NCI-H1417 treated with DMSO at 0.1 percent for 48 hours (cell line): ENCODE measurements at regions not wholly inside any gene's neighbourhood (a gene's known extent, or its start where the extent isn't known, plus 50 kb on each side); places are given as distances from the start of the nearest gene placed in this dataset.

Experiments
- DNase-seq: peaks from one replicate; lab custom pipeline; 2025; lab: John Stamatoyannopoulos, UW

DNA sequence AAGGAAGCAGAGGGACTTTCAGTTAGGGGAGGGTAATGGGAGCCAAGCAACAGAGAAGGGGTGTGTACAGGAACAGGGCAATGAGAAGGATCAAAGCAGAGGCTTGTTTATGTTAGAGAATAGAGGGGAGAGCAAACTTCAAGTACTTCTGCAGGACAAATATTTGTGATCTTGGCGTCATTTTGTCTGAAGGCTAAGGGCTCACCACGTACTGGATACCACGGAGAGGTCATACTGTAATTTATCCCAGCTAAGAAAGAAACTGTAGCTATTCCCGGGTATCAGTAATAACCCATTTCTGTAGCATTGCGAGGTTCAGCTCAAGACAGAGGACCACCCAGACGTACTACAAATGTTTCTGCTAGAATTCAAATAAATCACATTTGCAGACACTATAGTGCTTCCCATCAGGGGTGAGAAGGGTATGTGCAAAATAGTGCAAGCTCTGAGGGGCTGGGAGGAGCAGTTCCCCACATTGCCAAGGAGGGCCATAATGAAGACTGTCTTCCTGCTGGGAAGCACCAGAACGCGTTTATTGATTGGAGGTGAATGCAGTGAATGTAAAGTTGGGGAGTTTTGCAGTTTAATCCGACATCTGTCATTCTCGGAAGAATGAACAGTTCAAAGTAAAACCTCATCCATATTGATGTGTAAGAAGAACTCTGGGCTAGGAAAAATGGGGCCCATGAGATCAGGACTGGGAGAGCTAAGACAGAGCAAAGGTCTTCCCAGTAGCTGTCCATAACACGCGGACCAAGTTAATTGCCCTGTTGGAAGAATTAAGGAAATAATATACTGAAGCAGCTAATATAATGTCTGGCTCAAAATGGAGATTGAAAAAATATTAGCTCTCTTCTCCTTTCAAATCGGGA is 136.9 kb downstream of the RWDD3 start:
- DNase-seq = no peak

GRCh38 chr1:95371666-95372282 is 137.8 kb downstream of the RWDD3 start:
- peak; percentile 61 for DNase-seq

GRCh38 chr1:95375174-95375573 is 141.2 kb downstream of the RWDD3 start:
- DNase-seq = peak; percentile 2

GRCh38 chr1:95380909-95381308 is 146.9 kb downstream of the RWDD3 start:
- DNase-seq = no peak

- DNase-seq = no peak
These were observed 148.2 kb downstream of the RWDD3 start for GRCh38 chr1:95382000-95382786.

DNA sequence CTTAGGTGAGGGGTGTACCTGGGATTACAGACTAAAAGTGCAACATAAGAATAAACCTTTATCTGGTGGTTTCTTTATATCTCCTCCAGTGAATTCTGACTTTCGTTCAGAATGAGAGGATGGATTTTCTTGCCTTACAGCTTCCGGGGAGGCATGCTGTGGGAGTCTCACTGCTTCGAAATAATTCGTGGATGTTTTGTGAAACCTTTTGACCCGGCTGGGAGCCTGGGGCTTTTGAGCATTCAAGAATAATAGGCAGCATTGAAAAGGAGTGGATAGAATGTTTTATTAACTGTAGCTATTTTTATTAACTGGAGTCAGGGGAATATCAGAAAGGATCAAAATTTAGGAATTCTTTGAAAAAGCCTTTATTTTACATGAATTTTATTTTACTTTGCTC is 149.1 kb downstream of the RWDD3 start:
- DNase-seq = no peak

- no peak for DNase-seq
These were observed 150.6 kb downstream of the RWDD3 start for GRCh38 chr1:95384567-95384966.

- no peak for DNase-seq
These were observed 152.4 kb downstream of the RWDD3 start for GRCh38 chr1:95386371-95386770.

DNA sequence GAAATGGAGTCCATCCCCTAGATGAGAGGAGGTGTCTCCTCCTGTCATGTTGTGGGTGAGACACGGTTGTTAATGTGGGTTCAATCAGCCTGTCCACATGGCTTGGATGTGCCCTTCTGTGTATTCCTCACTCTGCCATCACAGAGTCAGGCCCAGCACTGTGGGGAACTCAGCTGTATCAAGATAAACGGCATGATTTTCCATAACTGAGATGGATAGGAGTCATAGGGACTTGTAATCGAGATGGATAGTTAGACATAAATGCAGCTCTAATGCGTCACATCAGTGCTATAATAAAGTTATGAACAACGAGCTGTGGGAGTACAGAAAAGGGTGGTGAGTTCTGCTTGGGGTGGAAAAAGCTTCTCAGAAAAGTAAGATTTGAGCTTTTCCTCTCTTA is 152.9 kb downstream of the RWDD3 start:
- no peak for DNase-seq

- DNase-seq = peak; percentile 90
These were observed 154.0 kb downstream of the RWDD3 start for GRCh38 chr1:95388031-95388430.

DNA sequence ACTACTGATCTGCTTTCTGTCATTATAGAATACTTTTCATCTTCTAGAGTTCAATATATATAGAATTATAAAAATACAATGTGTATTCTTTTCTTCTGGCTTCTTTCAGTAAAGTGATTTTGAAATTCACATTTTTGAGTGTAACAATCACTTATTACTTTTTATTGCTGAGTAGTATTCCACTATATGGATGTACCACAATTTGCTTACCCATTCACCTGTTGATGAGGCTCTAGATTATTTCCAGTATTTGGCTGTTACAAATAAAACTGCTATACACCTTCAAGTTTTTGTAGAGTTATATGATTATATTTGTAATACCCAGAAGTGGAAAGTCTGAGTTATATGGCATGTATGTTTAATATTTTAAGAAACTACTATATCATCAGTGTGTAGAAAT is 159.4 kb downstream of the RWDD3 start:
- DNase-seq = no peak

DNA sequence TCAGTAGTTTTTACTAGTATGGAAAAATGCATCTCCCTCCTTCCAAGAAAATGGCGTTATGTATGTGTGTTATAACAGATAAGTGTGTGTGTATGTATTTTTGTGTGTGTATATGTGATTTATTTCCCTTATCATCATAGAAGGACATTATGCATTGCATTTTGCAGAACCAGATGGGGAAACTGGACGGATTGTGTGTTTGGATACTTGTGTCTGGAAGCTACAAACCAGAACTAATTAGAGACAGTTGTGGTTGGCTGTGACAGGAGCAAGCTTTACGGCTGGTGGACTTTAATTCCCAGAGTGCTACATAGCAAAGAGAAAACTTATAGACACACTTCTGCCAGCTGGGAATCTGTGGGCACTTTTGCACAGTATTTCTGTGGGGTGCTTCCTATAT is 162.5 kb downstream of the RWDD3 start:
- DNase-seq = no peak

GRCh38 chr1:95402780-95403179 is 168.8 kb downstream of the RWDD3 start:
- DNase-seq = no peak

DNA sequence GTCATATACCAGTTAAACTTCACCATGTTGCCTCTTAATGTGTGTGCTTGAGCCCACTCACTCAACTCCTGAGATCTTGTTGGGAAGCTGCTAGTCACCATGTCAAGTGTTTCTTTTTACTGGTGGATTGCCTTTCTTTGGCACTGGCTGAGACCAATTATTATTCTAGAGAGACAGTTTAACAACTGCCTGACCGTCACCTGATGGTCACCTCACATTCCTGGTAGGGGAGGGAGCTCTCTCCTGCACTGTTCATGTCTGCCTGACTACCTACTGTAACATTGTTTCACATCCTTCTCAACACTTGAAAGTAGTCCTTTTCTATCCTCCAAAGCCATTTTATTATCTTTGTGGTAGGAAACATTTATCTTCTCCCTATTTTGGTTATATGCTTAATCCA is 172.3 kb downstream of the RWDD3 start:
- no peak for DNase-seq

DNA sequence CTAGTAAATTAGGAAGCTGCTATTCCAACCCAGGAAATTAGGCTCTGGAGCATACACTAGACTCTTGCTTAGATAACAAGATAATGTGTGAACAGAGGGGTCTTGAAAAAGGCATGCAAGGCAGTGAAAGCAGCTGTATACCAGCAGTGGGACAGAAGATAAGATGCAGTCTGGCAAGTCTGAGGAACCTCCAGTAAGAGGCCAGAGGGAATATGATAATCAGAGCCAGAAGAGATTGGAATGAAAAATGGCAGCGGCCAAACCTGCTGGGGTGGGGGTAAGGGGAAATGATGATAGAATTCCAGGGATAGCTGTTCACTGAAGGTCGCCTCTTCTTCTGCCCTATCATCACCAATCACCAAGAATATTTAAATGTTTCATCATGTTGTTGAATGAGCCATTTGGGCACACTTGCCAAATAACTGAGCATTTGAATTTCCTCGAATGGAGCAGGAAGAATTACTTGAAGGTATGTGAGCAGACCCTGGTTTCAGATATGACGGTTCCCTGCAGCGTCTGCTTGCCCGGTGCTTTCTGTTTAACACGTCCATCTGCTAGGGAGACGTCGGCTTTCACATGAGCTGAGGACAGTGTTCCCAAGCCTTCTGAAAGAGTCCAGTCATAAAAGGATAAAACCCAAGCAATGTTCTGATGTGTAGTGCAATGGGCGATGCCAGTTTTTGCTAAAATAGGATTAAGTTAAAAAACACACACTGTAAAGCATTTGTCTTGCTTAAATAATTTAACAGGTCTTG is 173.3 kb downstream of the RWDD3 start:
- DNase-seq = no peak

GRCh38 chr1:95407886-95408291 is 173.9 kb downstream of the RWDD3 start:
- no peak for DNase-seq

DNA sequence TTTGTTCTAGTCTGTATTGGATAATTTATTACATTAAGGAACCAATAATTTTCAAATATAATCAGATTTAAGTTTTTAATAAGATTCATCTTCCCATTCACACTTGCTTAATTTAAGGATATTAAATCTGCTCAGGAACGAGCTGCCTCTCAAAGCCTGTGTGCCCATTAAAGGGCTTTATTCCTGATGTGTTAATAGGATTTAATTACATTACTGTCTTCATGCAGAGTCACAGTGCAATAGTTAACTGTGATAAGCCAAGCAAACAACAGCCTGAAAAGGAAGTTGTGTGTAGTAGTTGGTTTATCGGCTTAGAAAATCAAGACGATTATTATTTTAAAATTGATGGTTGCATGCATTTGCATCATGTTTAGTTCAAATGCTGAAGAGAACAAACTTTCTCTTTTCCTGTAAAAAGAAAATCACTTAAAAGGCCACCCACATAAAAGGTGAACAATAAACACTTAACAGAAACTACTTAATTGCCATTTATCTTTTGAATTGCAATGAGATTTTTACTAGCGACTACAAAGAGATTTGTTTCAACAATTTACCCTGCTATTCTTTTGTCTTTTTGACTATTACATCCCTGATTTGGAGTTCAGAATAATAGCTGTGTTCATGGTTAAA is 174.6 kb downstream of the RWDD3 start:
- DNase-seq = no peak

DNA sequence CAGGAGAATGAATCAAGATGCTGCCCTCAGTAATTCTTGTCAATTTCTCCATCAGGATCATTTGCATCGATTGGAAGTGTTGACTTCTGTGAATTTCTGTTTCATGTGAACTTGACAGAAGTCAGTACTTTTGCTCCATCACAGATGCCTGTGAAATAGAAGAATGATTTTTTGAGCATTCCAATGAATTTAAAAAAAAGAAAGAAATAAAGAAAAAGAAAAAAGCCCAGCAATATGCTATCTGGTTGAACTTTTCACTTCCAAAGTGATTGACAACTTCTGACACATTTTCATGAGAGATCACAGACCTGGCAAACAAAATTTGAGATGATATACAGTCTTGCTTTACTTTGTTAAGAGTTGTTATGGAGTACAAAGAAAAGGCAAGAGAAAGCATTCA is 175.3 kb downstream of the RWDD3 start:
- no peak for DNase-seq

GRCh38 chr1:95409901-95410300 is 175.9 kb downstream of the RWDD3 start:
- DNase-seq = no peak

DNA sequence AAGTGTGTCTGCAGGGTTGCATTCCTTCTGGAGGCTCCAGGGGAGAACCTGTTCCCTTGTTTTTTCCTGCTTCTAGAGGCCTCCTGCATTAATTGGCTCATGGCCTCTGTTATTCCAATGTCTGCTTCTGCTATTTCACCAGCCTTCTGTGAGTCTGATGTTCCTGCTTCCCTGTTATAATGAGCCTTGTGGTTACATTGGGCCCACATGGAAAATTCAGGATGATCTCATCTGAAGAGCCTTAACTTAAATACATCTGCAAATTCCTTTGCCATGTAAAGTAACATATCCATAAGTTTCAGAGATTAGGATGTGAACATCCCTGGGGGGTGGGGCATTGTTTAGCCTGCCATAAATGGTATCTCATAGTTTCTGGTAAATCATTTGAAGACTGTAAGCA is 181.1 kb downstream of the RWDD3 start:
- DNase-seq = no peak

DNA sequence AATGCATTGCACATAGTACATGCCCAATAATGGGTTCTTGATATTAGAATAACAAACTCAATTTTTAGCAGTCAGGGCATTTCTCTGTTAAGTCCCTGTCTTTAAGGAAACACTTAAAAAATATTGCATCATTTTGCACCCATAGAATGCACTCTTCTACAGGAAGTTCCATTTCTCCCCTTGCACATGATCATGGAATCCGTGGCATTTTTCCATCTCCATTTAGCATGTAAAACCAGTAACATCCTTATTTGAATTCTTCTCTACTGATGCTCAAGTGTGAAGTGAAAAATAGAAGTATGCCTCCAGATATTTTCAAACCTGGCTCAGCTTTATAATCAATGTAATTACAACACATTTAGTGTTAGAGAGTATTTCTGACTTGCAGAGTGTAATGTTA is 192.8 kb downstream of the RWDD3 start:
- no peak for DNase-seq

DNA sequence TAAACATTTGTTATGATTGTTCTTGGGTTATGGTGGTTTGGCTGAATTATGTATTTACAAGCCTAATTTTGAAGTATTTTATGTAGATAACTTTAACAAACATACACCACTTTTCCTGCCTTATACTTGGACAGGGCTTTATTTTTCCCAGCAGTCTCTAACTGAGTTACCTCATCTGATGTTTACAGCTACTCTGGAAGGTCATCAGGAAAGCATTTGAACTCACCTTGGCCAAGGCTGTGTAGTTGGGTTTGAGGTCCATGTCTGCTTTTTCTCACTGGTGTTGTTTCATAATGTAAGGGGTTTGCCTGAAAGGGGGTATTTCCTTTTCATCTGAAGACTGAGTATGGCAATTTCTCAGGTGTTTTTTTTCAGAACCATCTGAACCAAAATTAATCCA is 193.5 kb downstream of the RWDD3 start:
- no peak for DNase-seq
